ENCODE measurements at regions not wholly inside any gene's neighbourhood (a gene's known extent, or its start where the extent isn't known, plus 50 kb on each side); places are given as distances from the start of the nearest gene placed in this dataset.

GRCh38 chr2:219702796-219703545 lies 75.5 kb downstream of the SLC4A3 start (continued):
- TF ChIP-seq SALL2 (tag by site-specific recombination; IDR thresholded peaks at IDR 0.05; ENCODE audit: borderline replicate concordance): no peak
- TF ChIP-seq ZNF501 (tag by site-specific recombination; IDR thresholded peaks at IDR 0.05): no peak
- no peak for TF ChIP-seq ZNF426 (tag by site-specific recombination; IDR thresholded peaks at IDR 0.05)
- TF ChIP-seq HOXD13 (CRISPR knock-in tag; IDR thresholded peaks at IDR 0.05; ENCODE audit: borderline replicate concordance): no peak
- no peak for TF ChIP-seq MEIS1 (CRISPR knock-in tag; IDR thresholded peaks at IDR 0.05; ENCODE audit: borderline replicate concordance)
- no peak for TF ChIP-seq PBX3 (CRISPR knock-in tag; IDR thresholded peaks at IDR 0.05)
- TF ChIP-seq ZIC2 (tag by site-specific recombination; IDR thresholded peaks at IDR 0.05): no peak
- no peak for TF ChIP-seq ZNF148 (tag by site-specific recombination; IDR thresholded peaks at IDR 0.05; ENCODE audit: borderline replicate concordance)
- no peak for TF ChIP-seq ZNF629 (tag by site-specific recombination; IDR thresholded peaks at IDR 0.05)

- no peak overlapping the region for H3K4me3 ChIP-seq (ENCODE audit: low read depth, low read length)
- no peaks in the 10 kb centered on the region for H3K36me3 ChIP-seq (ENCODE audit: control insufficient read depth in 2 of 2, insufficient read depth in 1 of 2, low read length in 2 of 2)
- no peak overlapping the region for H3K27ac ChIP-seq (ENCODE audit: extremely low read depth, low read depth, low read length)
- H3K4me1 ChIP-seq (ENCODE audit: control insufficient read depth, insufficient read depth, low read length): peaks cover 22% of the 10 kb centered on the region
- ChIA-PET CTCF (interaction anchor here (3.9 kb wide), 1 partner anchor 15 kb away, joined by 21 read pairs; no protein-coding TSS in a partner anchor), POLR2A (no interaction called here)
- TF ChIP-seq TRIM28 (IDR thresholded peaks at IDR 0.05; ENCODE audit: borderline replicate concordance, low read length): no peak
- no peak for TF ChIP-seq RBAK (tag by site-specific recombination; IDR thresholded peaks at IDR 0.05)
- TF ChIP-seq ZNF571 (tag by site-specific recombination; IDR thresholded peaks at IDR 0.05): no peak
- no peaks in the 10 kb centered on the region for H3K9me3 ChIP-seq (ENCODE audit: control insufficient read depth, insufficient read depth, low read depth, low read length)
Measured at GRCh38 chr2:219704878-219705277, 77.4 kb downstream of the SLC4A3 start.

GRCh38 chr2:219706823-219707281 lies 79.4 kb downstream of the SLC4A3 start:
- Histone ChIP-seq H3K9me3 (ENCODE audit: control insufficient read depth, insufficient read depth, low read depth, low read length) (no peaks in the 10 kb centered on the region), H3K27ac (ENCODE audit: extremely low read depth, low read depth, low read length) (peak overlapping the region; percentile 13; the same call in 1 of the 2 replicates), H3K4me1 (ENCODE audit: control insufficient read depth, insufficient read depth, low read length) (peaks cover 21% of the 10 kb centered on the region), H3K4me3 (ENCODE audit: low read depth, low read length) (no peak overlapping the region), H3K36me3 (ENCODE audit: control insufficient read depth in 2 of 2, insufficient read depth in 1 of 2, low read length in 2 of 2) (no peaks in the 10 kb centered on the region)
- ChIA-PET CTCF (no interaction called here), POLR2A (no interaction called here)
- peak; percentile 26; the same call in 1 of the 2 replicates for TF ChIP-seq SP7 (tag by site-specific recombination; IDR thresholded peaks at IDR 0.05)
- TF ChIP-seq ZNF677 (tag by site-specific recombination; IDR thresholded peaks at IDR 0.05): no peak
- TF ChIP-seq CTCF (tag by site-specific recombination; IDR thresholded peaks at IDR 0.05): no peak
- TF ChIP-seq PATZ1 (tag by site-specific recombination; IDR thresholded peaks at IDR 0.05): peak; percentile 62
- TF ChIP-seq ZNF426 (tag by site-specific recombination; IDR thresholded peaks at IDR 0.05): no peak
- TF ChIP-seq ZNF837 (tag by site-specific recombination; IDR thresholded peaks at IDR 0.05): no peak
- TF ChIP-seq ZNF423 (tag by site-specific recombination; IDR thresholded peaks at IDR 0.05): peak; percentile 48; the same call in 1 of the 2 replicates
- peak; percentile 52; the same call in 1 of the 2 replicates for TF ChIP-seq GLIS1 (tag by site-specific recombination; IDR thresholded peaks at IDR 0.05)
- TF ChIP-seq ZNF792 (tag by site-specific recombination; IDR thresholded peaks at IDR 0.05): no peak
- TF ChIP-seq ZNF843 (tag by site-specific recombination; IDR thresholded peaks at IDR 0.05): peak; percentile 16; the same call in 1 of the 2 replicates
- 0 out of 2 replicates have a peak, but pooled peaks have one; percentile 42 for TF ChIP-seq IKZF3 (tag by site-specific recombination; IDR thresholded peaks at IDR 0.05)
- no peak for TF ChIP-seq ZBTB49 (tag by site-specific recombination; IDR thresholded peaks at IDR 0.05; ENCODE audit: low read depth)
